ENCODE measurements at regions not wholly inside any gene's neighbourhood (a gene's known extent, or its start where the extent isn't known, plus 50 kb on each side); places are given as distances from the start of the nearest gene placed in this dataset.

GRCh38 chr13:100823448-100823847 is 148.9 kb upstream of the TMTC4 start:
- peaks cover 3% of the 10 kb centered on the region; the same call in 1 of the 2 replicates for H3K4me1 ChIP-seq (ENCODE audit: insufficient read depth, low read length)
- no peak overlapping the region for H3K27ac ChIP-seq (ENCODE audit: insufficient read length, low read depth, low read length)
- Mint-ChIP-seq H3K27ac (no peak overlapping the region; a peak in 1 of 7 replicates), H3K4me1 (peaks cover 0 to 6% of the 10 kb centered on the region in 2 experiments; a peak in 2 of 4 replicates), H3K4me3 (no peak overlapping the region), H3K27me3 (ENCODE audit: low read depth) (no peaks in the 10 kb centered on the region), H3K36me3 (ENCODE audit: insufficient read depth in 1 of 3, low read depth in 3 of 3) (no peaks in the 10 kb centered on the region), H3K9me3 (peaks cover 0 to 1% of the 10 kb centered on the region in 2 experiments; a peak in 2 of 5 replicates)
- H2BK5ac ChIP-seq (ENCODE audit: insufficient read length, low read length): no peak overlapping the region
- no peak overlapping the region for H3K9ac ChIP-seq (ENCODE audit: extremely low read depth, insufficient read length, low read length)
- no peak overlapping the region for H4K8ac ChIP-seq (replicated peaks; ENCODE audit: insufficient read length, low read depth, low read length)
- no peaks in the 10 kb centered on the region for H3K79me1 ChIP-seq (ENCODE audit: insufficient read depth, low read depth, low read length, poor library complexity, severe bottlenecking)
- no peaks in the 10 kb centered on the region for H3K27me3 ChIP-seq (ENCODE audit: insufficient read depth, low read length)
- no peak overlapping the region for H3K14ac ChIP-seq (ENCODE audit: insufficient read depth, low read length)
- H2AFZ ChIP-seq (ENCODE audit: low read length): no peak overlapping the region
- WGBS (ENCODE audit: extremely low coverage, insufficient read length, low lambda C conversion rate): no CpG with 5 or more reads among the region's 3 CpGs
- no peak overlapping the region for H2BK15ac ChIP-seq (ENCODE audit: low read depth, low read length)
- TF ChIP-seq, protein P1, sequence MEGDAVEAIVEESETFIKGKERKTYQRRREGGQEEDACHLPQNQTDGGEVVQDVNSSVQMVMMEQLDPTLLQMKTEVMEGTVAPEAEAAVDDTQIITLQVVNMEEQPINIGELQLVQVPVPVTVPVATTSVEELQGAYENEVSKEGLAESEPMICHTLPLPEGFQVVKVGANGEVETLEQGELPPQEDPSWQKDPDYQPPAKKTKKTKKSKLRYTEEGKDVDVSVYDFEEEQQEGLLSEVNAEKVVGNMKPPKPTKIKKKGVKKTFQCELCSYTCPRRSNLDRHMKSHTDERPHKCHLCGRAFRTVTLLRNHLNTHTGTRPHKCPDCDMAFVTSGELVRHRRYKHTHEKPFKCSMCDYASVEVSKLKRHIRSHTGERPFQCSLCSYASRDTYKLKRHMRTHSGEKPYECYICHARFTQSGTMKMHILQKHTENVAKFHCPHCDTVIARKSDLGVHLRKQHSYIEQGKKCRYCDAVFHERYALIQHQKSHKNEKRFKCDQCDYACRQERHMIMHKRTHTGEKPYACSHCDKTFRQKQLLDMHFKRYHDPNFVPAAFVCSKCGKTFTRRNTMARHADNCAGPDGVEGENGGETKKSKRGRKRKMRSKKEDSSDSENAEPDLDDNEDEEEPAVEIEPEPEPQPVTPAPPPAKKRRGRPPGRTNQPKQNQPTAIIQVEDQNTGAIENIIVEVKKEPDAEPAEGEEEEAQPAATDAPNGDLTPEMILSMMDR (conservative IDR thresholded peaks at IDR 0.05): no peak
- no peak for DNase-seq
- H3T11ph ChIP-seq (ENCODE audit: low read length): no peak overlapping the region
- no peak overlapping the region for H2BK20ac ChIP-seq (ENCODE audit: low read depth, low read length, poor library complexity, severe bottlenecking)
- no peak overlapping the region for H4K91ac ChIP-seq (ENCODE audit: insufficient read length, low read depth, low read length)
- no peak overlapping the region for H3K18ac ChIP-seq (ENCODE audit: insufficient read length, low read depth, low read length)
- no peaks in the 10 kb centered on the region for H3K23me2 ChIP-seq (ENCODE audit: insufficient read length, low read depth, low read length, poor library complexity, severe bottlenecking)
- no peaks in the 10 kb centered on the region for H3K79me2 ChIP-seq (ENCODE audit: insufficient read depth, low read length)
- no peak overlapping the region for H3K23ac ChIP-seq (ENCODE audit: insufficient read length, low read depth, low read length)
- H2BK120ac ChIP-seq (ENCODE audit: low read depth, low read length, poor library complexity, severe bottlenecking): no peak overlapping the region
- no peak overlapping the region for H2AK5ac ChIP-seq (ENCODE audit: insufficient read length, low read length)
- H2BK12ac ChIP-seq (ENCODE audit: insufficient read length, low read depth, low read length): no peak overlapping the region
- no peak overlapping the region for H3K56ac ChIP-seq (ENCODE audit: insufficient read length, low read depth, low read length)
- no peak overlapping the region for H4K5ac ChIP-seq (ENCODE audit: insufficient read length, low read depth, low read length)
- H4K20me1 ChIP-seq (ENCODE audit: control insufficient read depth, insufficient read depth, insufficient read length): no peaks in the 10 kb centered on the region
- H3K9me3 ChIP-seq (ENCODE audit: control insufficient read depth, low read depth, low read length): no peaks in the 10 kb centered on the region
- H3K4me2 ChIP-seq (ENCODE audit: insufficient read depth, insufficient read length, low read length): no peak overlapping the region
- H3K4ac ChIP-seq (ENCODE audit: low read depth, low read length): no peak overlapping the region

Data from H9 (cell line).